Pulmonary artery endothelial cell (primary cell): ENCODE measurements at regions not wholly inside any gene's neighbourhood (a gene's known extent, or its start where the extent isn't known, plus 50 kb on each side); places are given as distances from the start of the nearest gene placed in this dataset.

Source experiments
- DNase-seq: peaks from one replicate; pipeline ENCODE4 v3.0.0-alpha.2; 2011; ENCODE audit warnings: low read depth, low spot score

GRCh38 chr2:152875701-152876695 lies 157.6 kb downstream of the ARL6IP6 start:
- no peak for DNase-seq

GRCh38 chr2:152874955-152875354 lies 156.5 kb downstream of the ARL6IP6 start:
- DNase-seq: no peak

- DNase-seq: no peak
These were observed 151.8 kb downstream of the ARL6IP6 start for GRCh38 chr2:152870239-152870638.

GRCh38 chr2:152867397-152867796 lies 149.0 kb downstream of the ARL6IP6 start:
- no peak for DNase-seq

GRCh38 chr2:152864601-152865149 lies 146.3 kb downstream of the ARL6IP6 start:
- no peak for DNase-seq

GRCh38 chr2:152863826-152864225 lies 145.4 kb downstream of the ARL6IP6 start:
- no peak for DNase-seq

- no peak for DNase-seq
These were observed 143.0 kb downstream of the ARL6IP6 start for GRCh38 chr2:152861349-152861942.

GRCh38 chr2:152858594-152859265 lies 140.3 kb downstream of the ARL6IP6 start:
- no peak for DNase-seq

- no peak for DNase-seq
These were observed 128.5 kb downstream of the ARL6IP6 start for GRCh38 chr2:152846697-152847470.

- DNase-seq: no peak
These were observed 117.3 kb downstream of the ARL6IP6 start for GRCh38 chr2:152835674-152836073.

GRCh38 chr2:152827944-152828343 lies 109.5 kb downstream of the ARL6IP6 start:
- DNase-seq: no peak

- peak; percentile 41 for DNase-seq
These were observed 108.3 kb downstream of the ARL6IP6 start for GRCh38 chr2:152826581-152827279.

GRCh38 chr2:152825834-152826233 lies 107.4 kb downstream of the ARL6IP6 start:
- DNase-seq: no peak

GRCh38 chr2:152823905-152824304 lies 105.5 kb downstream of the ARL6IP6 start:
- no peak for DNase-seq

- DNase-seq: no peak
These were observed 104.3 kb downstream of the ARL6IP6 start for GRCh38 chr2:152822676-152823075.

- no peak for DNase-seq
These were observed 101.6 kb downstream of the ARL6IP6 start for GRCh38 chr2:152820048-152820447.

- no peak for DNase-seq
These were observed 97.3 kb downstream of the ARL6IP6 start for GRCh38 chr2:152815634-152816257.

GRCh38 chr2:152814475-152815030 lies 96.1 kb downstream of the ARL6IP6 start:
- DNase-seq: no peak

- DNase-seq: no peak
These were observed 94.9 kb downstream of the ARL6IP6 start for GRCh38 chr2:152813351-152813750.
